Activated CD4-positive, alpha-beta T cell treated with anti-CD3 and anti-CD28 coated beads, Interleukin-2, amount 10 ng/mL, durations not matched to agents 7 days and 5 days (primary cell): ENCODE measurements at regions not wholly inside any gene's neighbourhood (a gene's known extent, or its start where the extent isn't known, plus 50 kb on each side); places are given as distances from the start of the nearest gene placed in this dataset.

ENCODE experiments used
- CTCF ChIA-PET: fragments of 350-600 bp; sonication (Branson Sonifier 250); formaldehyde crosslinking; loops from one replicate; lab custom pipeline; 2021; ENCODE audit warnings: antibody characterized with exemption; lab: Charles Lee
- POLR2A ChIA-PET: fragments of 350-600 bp; sonication (Branson Sonifier 250); formaldehyde crosslinking; loops from one replicate; lab custom pipeline; 2021; ENCODE audit warnings: antibody characterized with exemption; lab: Charles Lee
- DNase-seq: peaks from one replicate; pipeline ENCODE4 v3.0.0-alpha.2; 2020
- H3K27ac Mint-ChIP-seq: one replicate; pipeline ENCODE4 v1.8.0; 2021; ENCODE audit warnings: mild to moderate bottlenecking, moderate library complexity, mixed read lengths
- H3K27me3 Mint-ChIP-seq: one replicate; pipeline ENCODE4 v1.8.0; 2021; ENCODE audit warnings: mixed read lengths
- H3K36me3 Mint-ChIP-seq: one replicate; pipeline ENCODE4 v1.8.0; 2021; ENCODE audit warnings: low read depth, mixed read lengths
- H3K4me1 Mint-ChIP-seq: one replicate; pipeline ENCODE4 v1.8.0; 2021; ENCODE audit warnings: mixed read lengths
- H3K4me3 Mint-ChIP-seq: one replicate; pipeline ENCODE4 v1.8.0; 2021; ENCODE audit warnings: mild to moderate bottlenecking, moderate library complexity, mixed read lengths
- H3K9me3 Mint-ChIP-seq: one replicate; pipeline ENCODE4 v1.8.0; 2021; ENCODE audit warnings: mixed read lengths

DNA sequence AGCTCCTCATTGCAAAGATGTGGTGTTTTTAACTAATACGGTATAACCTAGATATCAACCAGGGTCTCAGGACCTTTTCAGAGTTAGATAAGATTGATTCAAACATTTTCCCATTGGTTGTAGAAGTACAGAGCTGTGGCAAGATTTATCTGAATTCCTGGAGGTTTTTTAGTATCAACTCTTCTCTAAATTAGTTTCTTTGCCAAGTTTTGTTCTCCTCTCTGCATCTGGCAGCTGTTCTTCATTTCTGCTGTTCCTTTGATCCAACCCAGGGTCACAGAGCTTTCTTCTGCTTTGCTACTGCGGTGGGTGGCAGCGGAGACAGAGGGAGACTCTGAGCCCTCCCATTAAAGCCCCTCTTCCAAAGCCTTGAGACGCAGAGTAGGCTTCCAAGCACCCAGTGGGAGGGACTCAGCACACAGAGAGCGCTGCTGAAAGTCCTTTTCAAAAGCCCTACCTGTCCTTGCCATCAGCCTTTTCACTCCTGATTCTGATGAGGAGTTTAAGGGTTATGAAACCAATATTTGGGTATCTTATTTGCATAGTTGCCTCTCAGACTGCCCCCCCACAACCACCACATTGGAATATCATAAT lies 146.3 kb upstream of the EEPD1 start:
- no peak for DNase-seq
- no peaks in the 10 kb centered on the region for H3K4me1 Mint-ChIP-seq
- peaks cover 9% of the 10 kb centered on the region for H3K27me3 Mint-ChIP-seq
- CTCF ChIA-PET = interaction anchor here (1.0 kb wide), 1 partner anchor 23 kb away, joined by 3 read pairs; no protein-coding TSS in a partner anchor
- H3K27ac Mint-ChIP-seq = no peak overlapping the region
- no peaks in the 10 kb centered on the region for H3K9me3 Mint-ChIP-seq
- no peak overlapping the region for H3K4me3 Mint-ChIP-seq
- POLR2A ChIA-PET = no interaction called here
- no peaks in the 10 kb centered on the region for H3K36me3 Mint-ChIP-seq

DNA sequence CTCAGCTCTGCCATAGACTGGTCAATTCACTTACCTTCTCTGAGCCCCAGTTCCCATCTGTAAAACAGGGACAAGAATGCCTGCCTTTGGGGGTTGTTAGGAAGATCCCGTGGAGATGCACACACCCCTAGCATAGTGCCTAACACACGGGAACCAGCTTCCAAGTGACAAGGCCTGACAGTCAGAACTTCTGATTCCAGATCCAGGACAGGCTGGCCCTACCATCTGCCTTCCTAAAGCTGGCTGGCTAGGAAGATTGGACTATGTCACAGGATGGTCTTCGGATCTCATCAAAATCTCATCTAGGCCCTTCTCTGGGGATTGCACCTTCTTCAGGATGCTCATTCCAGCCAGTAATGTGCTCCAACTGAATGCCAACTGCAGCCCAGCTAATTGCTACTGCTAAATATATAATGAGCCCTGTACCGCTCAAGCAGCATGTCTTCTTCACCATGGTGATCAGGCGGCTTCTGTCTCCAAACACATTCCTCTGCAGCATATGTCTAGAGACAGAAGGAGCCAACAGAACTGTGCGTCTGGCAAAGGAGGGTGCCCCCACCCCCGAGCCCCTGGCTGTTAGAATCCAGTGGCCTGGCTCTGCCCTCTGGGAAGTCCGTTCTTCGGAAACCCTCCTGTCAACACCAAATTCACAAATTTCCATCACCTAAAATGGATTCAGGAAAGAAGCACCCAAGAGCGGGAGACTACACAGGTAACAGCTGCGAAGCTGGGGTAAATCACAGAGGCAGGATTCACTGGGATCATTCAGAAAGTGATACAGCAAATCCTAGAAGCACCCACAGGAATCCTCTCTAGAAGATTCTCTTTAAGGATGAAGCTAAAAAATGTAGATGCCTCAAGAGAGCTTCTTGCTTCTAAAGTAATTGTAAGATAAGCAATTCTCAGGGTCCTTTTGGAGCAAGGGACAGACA lies 142.1 kb upstream of the EEPD1 start:
- no peaks in the 10 kb centered on the region for H3K9me3 Mint-ChIP-seq
- no peak overlapping the region for H3K4me3 Mint-ChIP-seq
- H3K4me1 Mint-ChIP-seq = no peaks in the 10 kb centered on the region
- ChIA-PET CTCF (interaction anchor here (1.2 to 1.3 kb wide), 2 partner anchors 10 to 44 kb away, joined by 3 read pairs; no protein-coding TSS in a partner anchor), POLR2A (interaction anchor here (0.6 kb wide), 1 partner anchor 283 kb away, joined by 3 read pairs; no protein-coding TSS in a partner anchor)
- H3K27me3 Mint-ChIP-seq = no peaks in the 10 kb centered on the region
- no peaks in the 10 kb centered on the region for H3K36me3 Mint-ChIP-seq
- no peak overlapping the region for H3K27ac Mint-ChIP-seq
- no peak for DNase-seq

DNA sequence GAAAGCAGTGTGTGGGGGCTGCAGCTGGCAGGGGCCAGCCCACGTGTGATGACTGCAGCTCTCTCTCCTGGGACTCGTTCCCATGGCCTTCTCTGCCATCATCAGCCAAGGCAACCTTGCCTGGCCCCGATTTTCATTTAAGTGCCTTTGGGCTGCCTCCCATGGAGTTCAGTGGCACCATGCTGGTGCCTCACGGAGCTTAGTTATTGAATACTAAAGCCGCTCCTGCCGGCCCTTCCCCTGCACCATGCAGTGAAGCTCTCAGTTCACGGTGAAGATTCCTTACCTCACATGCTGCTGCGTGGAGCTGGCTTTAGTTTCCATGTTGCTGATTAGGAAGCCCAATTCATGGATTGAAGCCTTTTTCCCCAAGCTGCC lies 141.5 kb upstream of the EEPD1 start:
- Mint-ChIP-seq H3K27ac (no peak overlapping the region), H3K27me3 (no peaks in the 10 kb centered on the region), H3K4me3 (no peak overlapping the region), H3K36me3 (no peaks in the 10 kb centered on the region), H3K9me3 (no peaks in the 10 kb centered on the region), H3K4me1 (no peaks in the 10 kb centered on the region)
- CTCF ChIA-PET = interaction anchor here (1.3 kb wide), 1 partner anchor 10 kb away, joined by 3 read pairs; no protein-coding TSS in a partner anchor
- POLR2A ChIA-PET = interaction anchor here (0.6 kb wide), 1 partner anchor 282 kb away, joined by 3 read pairs; no protein-coding TSS in a partner anchor
- no peak for DNase-seq

DNA sequence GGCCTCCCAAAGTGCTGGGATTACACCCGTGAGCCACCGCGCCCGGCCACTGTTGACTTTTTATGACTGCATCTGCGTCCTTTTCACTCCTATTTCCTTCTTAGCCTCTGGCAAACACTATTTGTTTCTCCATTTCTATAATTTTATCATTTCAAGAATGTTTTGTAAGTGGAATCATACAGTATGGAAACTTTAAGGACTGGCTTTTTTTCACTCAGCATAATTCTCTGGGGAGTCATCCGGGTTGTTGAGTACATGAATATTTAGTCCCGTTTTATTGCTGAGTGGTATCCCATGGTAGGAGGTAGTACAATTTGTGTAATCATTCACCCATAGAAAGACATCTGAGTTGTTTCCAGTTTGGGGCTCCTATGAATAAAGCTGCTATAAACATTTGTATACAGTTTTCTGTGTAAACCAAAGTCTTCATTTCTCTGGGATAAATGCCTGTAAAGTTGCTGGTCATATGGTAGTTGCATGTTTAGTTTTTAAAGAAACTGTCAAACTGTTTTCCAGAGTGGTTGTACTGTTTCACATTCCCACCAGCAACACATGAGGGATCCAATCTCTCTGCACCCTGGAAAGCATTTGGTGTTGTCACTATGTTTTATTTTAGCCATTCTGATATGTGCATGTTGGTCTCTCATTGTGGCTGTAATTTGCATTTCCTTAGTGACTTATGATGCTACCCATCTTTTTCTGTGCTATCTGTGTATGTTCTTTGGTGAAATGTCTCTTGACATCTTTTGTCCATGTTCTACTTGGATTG lies 139.6 kb upstream of the EEPD1 start:
- DNase-seq = no peak
- H3K27me3 Mint-ChIP-seq = no peaks in the 10 kb centered on the region
- no peaks in the 10 kb centered on the region for H3K9me3 Mint-ChIP-seq
- no peaks in the 10 kb centered on the region for H3K4me1 Mint-ChIP-seq
- H3K27ac Mint-ChIP-seq = no peak overlapping the region
- no peak overlapping the region for H3K4me3 Mint-ChIP-seq
- no peaks in the 10 kb centered on the region for H3K36me3 Mint-ChIP-seq
- CTCF ChIA-PET = no interaction called here
- POLR2A ChIA-PET = no interaction called here

DNA sequence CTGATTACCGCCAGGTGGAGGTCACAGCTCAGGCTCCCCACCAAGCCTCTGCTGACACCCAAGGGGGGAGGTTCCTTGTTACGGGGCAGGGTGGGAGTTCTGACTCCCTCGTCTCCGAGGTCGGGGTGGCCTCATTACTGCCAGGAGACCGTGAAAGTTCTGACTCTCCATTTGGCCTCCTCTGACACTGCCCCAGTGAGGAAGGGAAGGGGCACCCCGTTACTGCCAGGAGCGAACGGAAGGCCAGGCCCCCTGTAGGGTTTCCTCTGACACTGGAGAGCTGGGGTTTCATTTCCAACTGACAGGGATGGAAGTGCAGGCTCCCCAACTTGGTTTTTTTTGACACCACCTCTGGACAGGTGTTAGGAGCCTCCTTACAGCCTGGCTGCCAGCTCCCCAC lies 138.1 kb upstream of the EEPD1 start:
- no peaks in the 10 kb centered on the region for H3K36me3 Mint-ChIP-seq
- CTCF ChIA-PET = no interaction called here

DNA sequence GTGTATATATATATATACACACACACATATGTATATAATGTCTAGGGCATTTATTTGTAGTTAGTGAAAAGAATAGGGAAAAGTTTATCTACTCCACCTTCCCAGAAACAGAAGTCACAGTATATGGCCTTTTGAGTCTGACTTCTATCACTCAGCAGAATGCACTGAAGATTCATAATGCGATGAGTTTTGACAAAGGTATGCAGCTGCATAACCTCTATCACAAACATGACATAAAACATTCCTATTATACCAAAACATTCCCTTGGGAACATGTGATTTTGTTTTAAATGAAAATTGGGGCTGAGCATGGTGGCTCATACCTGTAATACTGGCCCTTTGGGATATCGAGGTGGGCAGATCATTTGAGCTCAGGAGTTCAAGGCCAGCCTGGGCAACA lies 137.3 kb upstream of the EEPD1 start:
- Mint-ChIP-seq H3K27ac (no peak overlapping the region), H3K4me3 (no peak overlapping the region), H3K36me3 (no peaks in the 10 kb centered on the region), H3K27me3 (no peaks in the 10 kb centered on the region), H3K9me3 (no peaks in the 10 kb centered on the region), H3K4me1 (no peaks in the 10 kb centered on the region)
- ChIA-PET CTCF (no interaction called here), POLR2A (no interaction called here)
- DNase-seq = no peak

More for the DNA sequence above, 138.1 kb upstream of the EEPD1 start:
- POLR2A ChIA-PET = interaction anchor here (0.6 kb wide), 1 partner anchor 51 kb away, joined by 7 read pairs; no protein-coding TSS in a partner anchor
- H3K4me3 Mint-ChIP-seq = no peak overlapping the region
- DNase-seq = no peak
- no peaks in the 10 kb centered on the region for H3K4me1 Mint-ChIP-seq
- no peak overlapping the region for H3K27ac Mint-ChIP-seq
- no peaks in the 10 kb centered on the region for H3K27me3 Mint-ChIP-seq
- H3K9me3 Mint-ChIP-seq = no peaks in the 10 kb centered on the region

DNA sequence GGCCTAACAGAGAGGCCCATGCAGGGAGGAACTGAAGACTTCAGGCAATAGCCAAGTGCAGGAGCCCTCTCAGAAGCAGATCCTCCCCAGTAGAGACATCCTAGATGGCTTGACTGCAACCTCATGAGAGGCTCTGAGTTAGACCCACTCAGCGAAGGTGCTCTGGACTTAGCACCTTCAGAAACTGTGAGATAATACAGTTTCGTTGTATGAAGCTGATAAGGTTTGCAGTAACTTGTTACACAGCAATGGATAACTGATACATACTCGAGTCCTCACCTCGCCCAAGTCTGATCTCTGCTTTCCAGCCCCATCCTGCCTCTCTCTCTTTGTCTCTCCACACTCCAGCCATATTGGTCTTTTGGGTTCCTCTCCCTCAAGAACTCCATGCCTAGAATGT lies 136.4 kb upstream of the EEPD1 start:
- no peak for DNase-seq
- H3K36me3 Mint-ChIP-seq = no peaks in the 10 kb centered on the region

DNA sequence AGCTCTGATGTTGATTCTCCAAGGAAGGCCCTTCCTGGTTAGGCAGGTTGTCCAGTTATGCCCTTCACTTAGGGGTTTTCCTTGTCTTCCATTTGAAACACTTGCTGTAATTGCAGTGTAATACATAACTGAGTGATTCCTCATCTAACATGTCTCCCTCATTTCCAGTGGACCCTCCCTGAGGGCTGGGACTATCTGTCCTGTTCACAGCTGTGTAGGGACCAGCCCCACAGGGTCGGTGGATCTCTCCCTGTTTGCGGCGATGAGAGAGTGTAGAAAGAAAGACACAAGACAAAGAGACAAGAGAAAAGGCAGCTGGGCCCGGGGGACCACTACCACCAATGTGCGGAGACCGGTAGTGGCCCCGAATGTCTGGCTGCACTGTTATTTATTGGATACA lies 135.9 kb upstream of the EEPD1 start:
- Mint-ChIP-seq H3K4me1 (no peaks in the 10 kb centered on the region), H3K27me3 (no peaks in the 10 kb centered on the region), H3K36me3 (no peaks in the 10 kb centered on the region), H3K9me3 (no peaks in the 10 kb centered on the region), H3K27ac (no peak overlapping the region), H3K4me3 (no peak overlapping the region)
- CTCF ChIA-PET = no interaction called here
- POLR2A ChIA-PET = no interaction called here
- no peak for DNase-seq

More for the DNA sequence above, 136.4 kb upstream of the EEPD1 start:
- no peaks in the 10 kb centered on the region for H3K9me3 Mint-ChIP-seq
- no peak overlapping the region for H3K27ac Mint-ChIP-seq
- ChIA-PET POLR2A (no interaction called here), CTCF (interaction anchor here (0.7 kb wide), 1 partner anchor 44 kb away, joined by 3 read pairs; no protein-coding TSS in a partner anchor)
- no peak overlapping the region for H3K4me3 Mint-ChIP-seq
- no peaks in the 10 kb centered on the region for H3K4me1 Mint-ChIP-seq
- no peaks in the 10 kb centered on the region for H3K27me3 Mint-ChIP-seq

DNA sequence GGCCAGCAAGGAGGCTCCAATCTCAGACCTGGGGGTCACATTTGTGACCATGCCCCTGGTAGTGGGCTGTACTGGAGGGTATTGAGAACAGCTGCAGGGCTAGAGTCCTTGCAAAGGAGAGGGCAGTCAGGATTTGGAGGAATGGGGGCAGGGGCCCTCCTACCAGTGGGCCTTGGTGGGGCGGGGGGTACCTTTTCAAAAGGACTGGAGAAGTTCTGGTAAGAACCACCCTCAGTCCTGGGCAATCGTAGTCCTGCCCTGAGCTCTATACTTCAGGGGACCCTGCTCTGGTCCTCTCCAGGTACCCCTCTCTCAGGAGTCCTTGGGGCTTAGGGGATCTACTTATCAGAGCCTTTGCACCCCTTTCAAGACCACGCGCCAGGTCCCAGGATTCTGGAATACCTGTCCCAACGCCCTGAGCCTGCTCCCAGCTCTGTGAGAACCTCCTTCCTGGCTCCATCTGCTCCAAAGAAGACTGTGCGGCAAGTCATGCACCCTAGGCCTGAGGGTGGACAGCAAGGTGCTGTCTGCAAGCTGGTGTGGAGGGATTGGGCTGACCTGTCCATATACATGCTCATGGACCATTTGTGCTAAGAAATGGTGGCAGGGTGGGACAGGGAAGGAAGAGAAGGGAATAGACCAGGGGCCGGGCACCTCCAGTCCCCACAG lies 134.1 kb upstream of the EEPD1 start:
- POLR2A ChIA-PET = no interaction called here
- CTCF ChIA-PET = interaction anchor here (1.2 kb wide), 1 partner anchor 281 kb away, joined by 3 read pairs; no protein-coding TSS in a partner anchor
- H3K27me3 Mint-ChIP-seq = no peaks in the 10 kb centered on the region

DNA sequence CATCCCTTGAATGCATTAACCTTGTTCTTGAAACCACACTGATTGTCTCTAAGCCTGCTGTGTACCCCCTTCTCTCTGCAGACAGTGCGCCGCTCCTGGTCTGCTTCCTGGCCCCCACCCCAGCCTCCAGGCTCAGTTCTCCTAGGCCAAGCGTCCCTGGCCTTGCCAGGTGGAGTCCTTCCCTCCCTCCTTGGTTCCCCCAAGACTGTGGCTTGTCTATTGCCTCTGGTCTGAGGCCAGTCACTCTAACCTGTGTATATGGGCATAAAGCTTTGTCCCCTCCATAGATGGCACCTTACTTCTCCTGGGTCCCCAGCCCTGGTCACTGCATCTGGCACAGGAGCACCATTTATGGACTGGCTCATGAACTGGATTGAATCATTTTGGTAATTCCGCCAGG lies 133.5 kb upstream of the EEPD1 start:
- Mint-ChIP-seq H3K9me3 (no peaks in the 10 kb centered on the region), H3K4me3 (no peak overlapping the region), H3K4me1 (no peaks in the 10 kb centered on the region), H3K36me3 (no peaks in the 10 kb centered on the region), H3K27ac (no peak overlapping the region), H3K27me3 (peaks cover 3% of the 10 kb centered on the region)
- ChIA-PET CTCF (no interaction called here), POLR2A (no interaction called here)
- DNase-seq = no peak

More for the DNA sequence above, 134.1 kb upstream of the EEPD1 start:
- H3K36me3 Mint-ChIP-seq = no peaks in the 10 kb centered on the region
- no peak overlapping the region for H3K27ac Mint-ChIP-seq
- no peak for DNase-seq
- H3K4me3 Mint-ChIP-seq = no peak overlapping the region
- H3K4me1 Mint-ChIP-seq = no peaks in the 10 kb centered on the region
- no peaks in the 10 kb centered on the region for H3K9me3 Mint-ChIP-seq

DNA sequence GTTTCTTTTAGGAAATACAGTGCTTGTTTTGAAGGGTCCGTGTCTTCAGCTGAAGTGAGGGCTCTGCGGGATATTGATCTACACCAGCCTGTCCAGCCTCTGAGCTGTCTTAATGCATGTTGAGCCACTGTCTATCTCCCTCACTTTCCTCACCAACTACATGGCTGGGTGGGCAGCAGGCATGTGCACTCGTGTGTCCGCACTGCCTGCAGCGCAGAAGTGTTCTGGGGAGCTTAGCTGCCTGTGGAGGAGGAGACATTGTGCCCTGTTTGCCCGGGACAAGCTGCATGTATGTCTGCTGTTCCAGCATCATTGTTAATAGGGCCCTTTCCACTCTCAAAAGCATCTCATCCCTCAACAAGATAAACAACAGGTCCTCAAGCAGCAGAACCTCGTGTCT lies 133.1 kb upstream of the EEPD1 start:
- POLR2A ChIA-PET = no interaction called here
- no peaks in the 10 kb centered on the region for H3K4me1 Mint-ChIP-seq
- CTCF ChIA-PET = no interaction called here
- H3K36me3 Mint-ChIP-seq = no peaks in the 10 kb centered on the region
- H3K27ac Mint-ChIP-seq = no peak overlapping the region
- H3K4me3 Mint-ChIP-seq = no peak overlapping the region
- no peaks in the 10 kb centered on the region for H3K9me3 Mint-ChIP-seq
- no peak for DNase-seq
- peaks cover 7% of the 10 kb centered on the region for H3K27me3 Mint-ChIP-seq

DNA sequence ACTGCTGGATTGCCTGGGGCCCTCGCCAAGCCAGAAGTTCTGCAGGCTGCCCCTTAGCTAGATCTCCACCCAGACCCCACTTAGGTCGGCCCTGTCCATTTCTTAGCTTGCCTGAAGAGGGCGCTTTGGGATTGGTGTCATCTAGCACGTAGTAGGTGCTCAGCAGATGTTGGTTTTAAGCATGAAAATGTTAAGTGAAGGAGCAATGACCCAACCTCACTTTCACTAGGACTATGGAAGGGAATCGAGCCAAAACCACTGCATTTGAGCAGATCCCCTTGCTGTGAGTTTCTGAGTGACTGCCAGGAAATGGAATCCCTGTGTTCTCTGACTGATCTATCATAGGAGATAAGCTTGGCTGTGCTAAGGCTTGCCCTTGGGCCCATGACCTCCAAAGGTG lies 131.7 kb upstream of the EEPD1 start:
- POLR2A ChIA-PET = no interaction called here
- no peaks in the 10 kb centered on the region for H3K9me3 Mint-ChIP-seq
- H3K4me1 Mint-ChIP-seq = no peaks in the 10 kb centered on the region
- CTCF ChIA-PET = interaction anchor here (0.9 to 1.2 kb wide), 2 partner anchors 10 to 41 kb away, joined by 3 read pairs; no protein-coding TSS in a partner anchor
- DNase-seq = no peak
- H3K36me3 Mint-ChIP-seq = no peaks in the 10 kb centered on the region
- peaks cover 11% of the 10 kb centered on the region for H3K27me3 Mint-ChIP-seq
- no peak overlapping the region for H3K4me3 Mint-ChIP-seq
- no peak overlapping the region for H3K27ac Mint-ChIP-seq
